CD4-positive, alpha-beta T cell treated with Interleukin-21 for 1 hour (primary cell): ENCODE measurements at regions not wholly inside any gene's neighbourhood (a gene's known extent, or its start where the extent isn't known, plus 50 kb on each side); places are given as distances from the start of the nearest gene placed in this dataset.
"Not testable (repeated sequence)": the region's sequence is repeated elsewhere in the genome, so short reads cannot be mapped to it uniquely, and the experiment has no call there.

Source experiments
- DNase-seq: peaks from one replicate; pipeline ENCODE4 v3.0.0-alpha.2; 2020

GRCh38 chr2:195279840-195280427 lies 377.1 kb upstream of the SLC39A10 start:
- no peak for DNase-seq

GRCh38 chr2:195270466-195271039 lies 386.5 kb upstream of the SLC39A10 start:
- DNase-seq, result no peak

GRCh38 chr2:195269220-195269619 lies 387.8 kb upstream of the SLC39A10 start:
- DNase-seq, result no peak

- no peak for DNase-seq
Measured at GRCh38 chr2:195257979-195258378, 399.0 kb upstream of the SLC39A10 start.

- DNase-seq, result no peak
Measured at GRCh38 chr2:195252018-195252417, 405.0 kb upstream of the SLC39A10 start.

- DNase-seq, result no peak
Measured at GRCh38 chr2:195251214-195251613, 405.8 kb upstream of the SLC39A10 start.

- no peak for DNase-seq
Measured at GRCh38 chr2:195238826-195239225, 418.2 kb upstream of the SLC39A10 start.

GRCh38 chr2:195238379-195238778 lies 418.6 kb upstream of the SLC39A10 start:
- no peak for DNase-seq

GRCh38 chr2:195228547-195228946 lies 428.5 kb upstream of the SLC39A10 start:
- DNase-seq, result not testable (repeated sequence)

- no peak for DNase-seq
Measured at GRCh38 chr2:195214072-195214471, 443.0 kb upstream of the SLC39A10 start.

- no peak for DNase-seq
Measured at GRCh38 chr2:195212586-195212985, 444.4 kb upstream of the SLC39A10 start.

- peak; percentile 13 for DNase-seq
Measured at GRCh38 chr2:195202163-195202845, 454.7 kb upstream of the SLC39A10 start.

GRCh38 chr2:195199864-195200263 lies 457.2 kb upstream of the SLC39A10 start:
- DNase-seq, result no peak

GRCh38 chr2:195181059-195181705 lies 475.8 kb upstream of the SLC39A10 start:
- DNase-seq, result no peak

- no peak for DNase-seq
Measured at GRCh38 chr2:195168369-195168768, 488.7 kb upstream of the SLC39A10 start.

- no peak for DNase-seq
Measured at GRCh38 chr2:195164930-195165329, 492.1 kb upstream of the SLC39A10 start.

GRCh38 chr2:195162918-195163317 lies 494.1 kb upstream of the SLC39A10 start:
- no peak for DNase-seq

GRCh38 chr2:195162194-195162593 lies 494.8 kb upstream of the SLC39A10 start:
- DNase-seq, result no peak

GRCh38 chr2:195160963-195161362 lies 496.1 kb upstream of the SLC39A10 start:
- no peak for DNase-seq

GRCh38 chr2:195151711-195152110 lies 505.3 kb upstream of the SLC39A10 start:
- DNase-seq, result no peak

GRCh38 chr2:195150819-195151218 lies 506.2 kb upstream of the SLC39A10 start:
- DNase-seq, result no peak

- DNase-seq, result no peak
Measured at GRCh38 chr2:195148004-195148403, 509.0 kb upstream of the SLC39A10 start.

GRCh38 chr2:195146761-195147541 lies 510.1 kb upstream of the SLC39A10 start:
- DNase-seq, result no peak
